ENCODE measurements at regions not wholly inside any gene's neighbourhood (a gene's known extent, or its start where the extent isn't known, plus 50 kb on each side); places are given as distances from the start of the nearest gene placed in this dataset.
"Not testable (repeated sequence)": the region's sequence is repeated elsewhere in the genome, so short reads cannot be mapped to it uniquely, and the experiment has no call there.

DNA sequence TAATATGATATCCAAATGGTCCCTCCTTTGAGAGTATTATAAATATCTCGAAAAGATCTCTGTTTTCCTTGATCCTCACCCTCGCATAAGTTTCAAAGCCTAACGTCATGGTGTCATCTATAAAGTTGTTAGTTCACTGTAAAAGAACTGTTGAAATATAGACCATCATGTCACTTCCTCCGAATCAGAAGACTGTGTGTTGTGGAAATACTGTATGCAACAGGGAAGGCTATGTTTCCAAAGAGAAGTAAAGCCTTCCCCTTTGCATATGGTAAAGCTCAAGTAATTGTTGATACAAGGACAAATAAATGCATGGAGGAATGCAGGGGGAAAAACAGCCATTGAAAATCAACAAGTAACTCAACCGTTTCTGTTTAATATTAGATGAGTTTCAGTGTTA lies 125.9 kb downstream of the ZNF365 start:
- TF ChIP-seq EZH2 (IDR thresholded peaks at IDR 0.05; ENCODE audit: insufficient read depth, poor library complexity, severe bottlenecking); EZH2phosphoT487 (IDR thresholded peaks at IDR 0.05; ENCODE audit: insufficient read depth, low read depth): not testable (repeated sequence)

Data from GM23248 (cell line).